Activated CD8-positive, alpha-beta memory T cell treated with anti-CD3 and anti-CD28 coated beads, Interleukin-2, amount 50 U/mL, for 1 hour (primary cell): ENCODE measurements at regions not wholly inside any gene's neighbourhood (a gene's known extent, or its start where the extent isn't known, plus 50 kb on each side); places are given as distances from the start of the nearest gene placed in this dataset.
"Not testable (repeated sequence)": the region's sequence is repeated elsewhere in the genome, so short reads cannot be mapped to it uniquely, and the experiment has no call there.

ENCODE experiments used
- DNase-seq: peaks from one replicate; pipeline ENCODE4 v3.0.0-alpha.2; 2020; ENCODE audit errors: extremely low read depth

DNA sequence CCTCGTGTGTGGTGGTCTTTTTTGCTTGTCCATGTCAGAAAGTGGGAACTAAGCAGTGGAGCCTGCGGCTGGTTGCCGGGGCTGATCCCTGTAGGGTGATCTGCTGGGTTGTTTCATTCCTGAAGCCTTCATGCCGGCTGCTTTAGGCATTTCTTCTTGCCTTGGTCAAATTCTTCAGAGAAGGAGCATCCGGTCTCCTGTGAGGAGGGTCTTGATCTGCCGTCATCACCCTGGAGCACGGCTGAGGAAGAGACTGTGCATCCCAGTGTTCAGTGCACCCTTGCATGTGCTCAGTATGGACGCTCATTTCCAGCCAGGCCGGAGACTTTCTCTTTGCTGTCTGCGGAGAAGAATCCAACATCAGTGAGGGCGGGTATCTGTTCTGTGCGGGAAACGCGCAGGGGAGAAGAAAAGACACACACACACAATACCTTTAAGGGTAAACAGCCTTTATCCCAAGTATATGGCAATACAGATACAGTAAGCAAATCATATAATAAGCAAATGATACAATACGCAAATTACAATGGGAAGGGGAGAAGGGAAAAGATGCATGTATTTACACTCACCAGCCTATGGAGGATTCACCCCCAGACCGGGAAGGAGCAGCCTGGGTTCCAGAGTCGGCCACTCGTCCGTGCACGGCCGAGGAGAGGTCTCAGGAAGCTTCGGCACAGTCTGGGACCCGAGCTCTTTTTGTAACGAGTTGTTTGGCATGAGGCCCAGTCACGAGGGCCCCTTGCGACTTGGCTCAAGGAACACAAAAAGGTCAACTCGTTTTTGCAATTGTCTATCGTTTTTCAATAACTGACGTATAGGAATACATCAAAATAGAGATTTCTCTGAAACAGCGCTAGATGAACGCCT, 1366.8 kb upstream of the TMEM132C start:
- no peak for DNase-seq

DNA sequence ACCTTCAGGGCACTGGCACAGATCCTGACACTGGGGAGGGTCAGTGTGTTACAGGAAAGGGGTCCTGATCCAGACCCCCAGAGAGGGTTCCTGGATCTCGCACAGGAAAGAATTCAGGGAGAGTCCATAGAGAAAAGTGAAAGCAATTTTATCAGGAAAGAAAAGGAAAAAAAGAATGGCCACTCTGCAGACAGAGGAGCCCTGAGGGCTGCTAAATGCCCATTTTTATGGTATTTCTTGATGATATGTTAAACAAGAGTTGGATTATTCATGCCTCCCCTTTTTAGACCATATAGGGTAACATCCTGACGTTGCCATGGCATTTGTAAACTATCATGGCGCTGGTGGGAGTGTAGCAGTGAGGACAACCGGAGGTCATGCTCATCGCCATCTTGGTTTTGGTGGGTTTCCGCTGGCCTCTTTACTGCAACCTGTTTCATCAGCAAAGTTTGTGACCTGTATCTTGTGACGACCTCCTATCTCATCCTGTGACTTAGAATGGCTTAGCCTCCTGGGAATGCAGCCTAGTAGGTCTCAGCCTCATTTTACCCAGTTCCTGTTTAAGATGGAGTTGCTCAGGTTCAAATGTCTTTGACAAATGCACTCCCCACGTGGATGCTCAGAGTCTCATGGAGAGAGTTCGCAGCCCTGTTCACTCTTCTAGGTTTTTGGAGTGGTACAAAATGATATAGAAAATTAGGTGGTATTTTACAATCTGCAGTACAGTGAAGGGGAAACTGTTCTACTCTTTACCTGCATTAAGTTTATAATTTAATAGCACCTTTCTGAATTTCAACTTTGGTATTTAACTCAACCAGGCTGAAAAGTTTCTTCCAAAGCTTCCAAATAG, 1363.7 kb upstream of the TMEM132C start:
- no peak for DNase-seq

DNA sequence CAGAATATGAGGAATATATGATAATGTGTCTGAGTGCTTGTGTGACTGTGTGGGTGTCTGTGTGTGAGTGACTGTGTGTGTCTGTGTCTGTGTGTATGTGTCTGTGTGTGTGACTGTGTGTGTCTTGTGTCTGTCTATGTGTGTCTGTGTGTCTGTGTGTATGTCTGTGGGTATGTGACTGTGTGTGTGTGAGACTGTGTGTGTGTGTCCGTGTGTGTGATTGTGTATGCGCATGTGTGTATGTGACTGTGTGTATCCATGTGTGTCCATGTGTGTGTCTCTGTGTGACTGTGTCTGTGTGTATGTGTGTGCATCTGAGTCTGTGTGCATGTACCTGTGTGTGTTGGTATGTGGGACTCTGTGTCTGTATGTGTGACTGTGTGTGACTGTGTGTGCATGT, 1361.2 kb upstream of the TMEM132C start:
- no peak for DNase-seq

DNA sequence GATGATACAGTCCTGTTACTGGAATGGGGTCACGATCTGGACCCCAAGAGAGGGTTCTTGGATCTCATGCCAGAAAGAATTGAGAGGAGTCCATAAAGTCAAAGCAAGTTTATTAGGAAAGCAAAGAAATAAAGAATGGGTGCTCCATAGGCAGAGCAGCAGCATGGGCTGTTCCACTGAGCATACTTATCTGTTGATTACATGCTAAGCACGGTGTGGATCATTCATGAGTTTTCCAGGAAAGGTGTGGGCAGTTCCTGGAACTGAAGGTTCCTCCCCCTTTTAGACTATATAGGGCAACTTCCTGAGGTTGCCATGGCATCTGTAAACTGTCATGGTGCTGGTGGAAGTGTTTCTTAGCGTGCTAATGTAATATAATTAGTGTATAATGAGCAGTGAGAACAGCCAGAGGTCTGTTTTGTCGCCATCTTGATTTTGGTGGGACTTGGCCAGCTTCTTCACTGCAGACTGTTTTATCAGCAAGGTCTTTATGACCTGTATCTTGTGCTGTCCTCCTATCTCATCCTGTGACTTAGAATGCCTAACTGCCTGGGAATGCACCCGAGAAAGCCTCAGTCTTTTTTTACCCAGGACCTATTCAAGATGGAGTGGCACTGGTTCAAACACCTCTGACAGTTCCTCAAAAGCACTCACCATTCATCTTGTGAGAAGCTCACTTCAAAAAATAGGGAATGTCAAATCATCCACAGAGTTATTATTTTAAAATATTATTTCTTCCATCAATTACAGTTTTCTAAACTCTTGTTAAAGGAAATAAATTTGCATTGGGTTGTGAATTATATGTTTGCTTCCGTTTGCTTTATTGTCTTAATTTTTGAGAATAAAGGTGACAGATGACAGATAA, 1358.8 kb upstream of the TMEM132C start:
- DNase-seq = no peak

DNA sequence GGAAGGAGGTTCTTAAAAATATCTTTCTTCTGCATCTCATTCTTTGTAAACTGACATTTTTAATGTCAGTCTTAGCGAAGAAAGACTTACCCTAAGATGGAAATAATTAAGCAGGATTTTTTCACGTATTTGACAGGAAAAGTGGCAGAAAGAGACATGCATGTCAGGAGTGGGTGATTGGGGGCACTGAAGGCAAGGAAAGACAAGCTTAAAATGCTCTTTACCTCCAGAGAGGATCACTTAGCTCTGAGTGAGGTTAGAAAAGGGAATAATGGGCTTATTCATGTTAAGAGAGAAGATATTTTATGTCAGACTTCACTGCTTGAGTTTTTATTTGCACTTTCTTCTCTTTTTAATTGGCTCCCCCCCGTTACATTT, 1358.2 kb upstream of the TMEM132C start:
- DNase-seq = no peak

DNA sequence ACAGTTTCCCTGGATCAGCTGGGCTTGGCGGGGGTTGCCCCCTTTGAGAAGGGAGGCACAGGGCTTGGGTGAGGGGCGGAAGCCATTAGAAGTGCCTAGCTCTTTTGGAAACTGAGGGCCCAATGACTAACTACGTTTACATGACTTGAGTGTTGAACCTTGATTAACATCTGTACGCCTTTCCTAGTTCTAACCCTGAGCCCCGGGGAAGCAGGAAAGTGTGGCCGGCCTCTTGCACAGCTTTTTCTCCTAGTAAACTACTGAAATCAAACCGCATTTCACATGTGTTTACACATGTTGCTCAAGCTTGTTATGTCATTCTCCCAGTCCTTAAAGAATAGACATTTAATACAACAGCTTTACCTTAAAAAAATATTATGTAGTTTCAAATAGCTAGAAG, 1356.4 kb upstream of the TMEM132C start:
- DNase-seq = no peak

DNA sequence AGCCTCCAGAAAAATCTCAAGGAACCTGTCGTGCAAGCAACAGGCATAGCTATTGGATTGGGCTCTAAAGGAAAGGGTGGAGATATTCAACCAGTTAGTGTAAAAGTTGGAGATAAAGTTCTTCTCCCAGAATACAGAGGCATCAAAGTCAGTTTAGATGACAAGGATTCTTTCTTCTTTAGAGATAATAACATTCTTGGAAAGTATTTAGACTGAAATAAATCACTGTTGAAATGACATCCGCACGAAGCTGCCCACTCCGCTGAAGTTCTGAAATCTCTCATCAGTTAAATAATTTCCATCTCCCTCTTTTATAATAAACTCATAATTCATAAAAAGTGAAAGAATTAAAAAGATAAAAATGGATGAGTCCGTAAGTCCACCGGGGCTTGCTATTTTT, 1354.9 kb upstream of the TMEM132C start:
- no peak for DNase-seq

DNA sequence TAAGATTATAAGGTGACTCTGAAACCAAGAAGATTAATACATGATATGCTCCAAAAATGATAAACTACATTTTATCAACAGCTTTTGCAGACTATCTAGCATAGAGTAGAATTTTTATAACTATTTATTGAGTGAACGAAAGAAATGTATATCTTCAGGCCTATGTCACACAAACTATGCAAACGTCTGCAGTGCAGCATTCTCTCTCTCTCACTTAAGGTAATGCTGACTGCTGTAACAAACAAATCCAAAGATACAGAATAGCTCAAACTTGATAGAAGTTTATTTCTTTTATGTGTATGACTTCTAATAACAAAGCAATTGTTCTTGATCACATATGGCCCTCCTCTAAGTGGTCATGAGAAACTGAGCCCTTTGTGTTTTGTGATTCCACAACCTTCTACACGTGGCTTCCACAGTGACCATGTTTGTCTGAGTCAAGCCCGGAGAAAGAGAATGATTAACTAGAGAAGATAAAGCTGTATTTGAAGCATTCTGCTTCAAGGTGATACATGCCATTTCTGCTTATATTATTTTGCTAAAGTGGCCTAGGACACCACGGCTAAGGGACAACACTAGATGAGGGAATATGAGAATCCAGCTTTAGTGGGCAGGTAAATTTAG, 1352.7 kb upstream of the TMEM132C start:
- no peak for DNase-seq

DNA sequence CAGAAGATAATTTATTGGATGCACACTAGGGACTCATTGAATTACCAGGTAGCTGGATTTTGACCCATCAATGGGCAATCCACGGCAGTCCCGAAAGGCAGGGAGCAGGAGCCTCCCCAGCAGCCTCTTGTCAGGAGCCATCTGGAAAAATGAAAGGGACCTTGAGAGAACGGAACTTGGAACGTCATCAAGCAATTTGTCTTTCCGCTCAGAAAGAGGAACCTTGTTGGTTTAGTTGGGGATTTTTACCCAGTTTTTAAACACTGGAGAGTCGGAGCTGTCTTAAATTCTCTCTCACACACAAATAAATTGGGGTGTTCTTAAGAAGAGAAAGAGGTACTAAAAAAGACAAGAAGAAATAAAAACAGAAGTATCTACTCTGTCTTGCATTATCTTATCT, 1351.7 kb upstream of the TMEM132C start:
- DNase-seq = no peak

DNA sequence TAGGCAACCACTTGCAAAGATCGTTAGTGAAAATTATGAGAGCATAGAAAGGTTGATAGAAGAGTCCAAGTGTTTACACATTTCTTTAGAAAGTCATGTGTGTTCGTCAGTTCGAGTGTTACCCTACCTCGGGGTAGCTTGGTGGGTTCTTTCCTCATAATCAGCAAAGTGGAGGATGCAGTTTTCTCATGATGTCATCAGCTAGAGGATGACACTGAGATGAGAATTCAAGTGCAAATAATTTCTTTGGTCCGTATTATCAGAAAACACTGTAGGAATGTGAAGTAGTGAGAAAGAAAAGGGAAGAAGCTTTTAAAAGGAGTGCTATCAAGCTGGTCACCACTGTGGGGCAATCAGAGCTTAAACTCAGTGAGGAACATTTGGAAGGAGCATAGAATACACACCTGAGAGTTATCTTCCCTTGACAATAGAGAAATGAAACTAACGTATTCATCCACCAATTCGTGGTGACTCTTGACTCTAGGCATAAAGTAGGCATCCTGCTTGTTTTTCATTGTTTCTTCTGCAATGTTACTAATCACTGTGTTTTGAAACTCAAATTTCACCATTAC, 1340.9 kb upstream of the TMEM132C start:
- DNase-seq = no peak

DNA sequence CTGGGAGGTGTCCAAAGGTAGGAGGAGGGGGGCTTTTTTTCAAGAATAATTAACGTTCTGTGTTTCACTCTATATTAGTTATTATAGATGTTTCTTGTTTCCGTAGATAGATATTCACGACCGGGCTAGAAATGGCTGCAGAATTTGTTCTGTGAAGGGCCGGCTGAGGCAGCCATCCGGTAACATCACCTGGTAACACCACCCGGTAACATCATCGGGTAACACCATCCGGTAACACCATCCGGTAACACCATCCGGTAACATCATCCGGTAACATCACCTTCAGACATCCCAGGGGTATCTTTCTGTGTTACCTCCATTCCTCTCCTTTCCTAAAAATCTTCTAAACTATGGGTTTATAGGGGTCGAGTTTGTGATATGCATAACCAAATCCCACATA, 1336.7 kb upstream of the TMEM132C start:
- no peak for DNase-seq

DNA sequence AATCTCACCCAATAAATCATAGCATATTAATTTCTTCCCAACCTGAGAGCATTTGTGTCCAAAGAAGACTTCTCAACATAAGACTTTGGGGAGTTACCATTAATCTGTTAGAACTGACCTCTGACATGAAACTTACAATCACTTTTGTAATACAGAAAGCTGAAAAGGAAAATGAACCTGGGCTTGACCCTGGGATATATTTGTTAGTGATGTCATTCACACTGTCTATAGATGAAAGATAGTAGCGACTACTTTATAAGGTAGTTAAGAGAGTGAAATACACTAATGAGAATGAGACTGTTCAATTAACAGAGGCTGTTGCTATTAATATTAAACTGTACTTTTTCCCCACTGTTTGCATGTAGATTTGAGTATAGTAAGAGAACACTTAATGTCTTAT, 1334.8 kb upstream of the TMEM132C start:
- DNase-seq = no peak

DNA sequence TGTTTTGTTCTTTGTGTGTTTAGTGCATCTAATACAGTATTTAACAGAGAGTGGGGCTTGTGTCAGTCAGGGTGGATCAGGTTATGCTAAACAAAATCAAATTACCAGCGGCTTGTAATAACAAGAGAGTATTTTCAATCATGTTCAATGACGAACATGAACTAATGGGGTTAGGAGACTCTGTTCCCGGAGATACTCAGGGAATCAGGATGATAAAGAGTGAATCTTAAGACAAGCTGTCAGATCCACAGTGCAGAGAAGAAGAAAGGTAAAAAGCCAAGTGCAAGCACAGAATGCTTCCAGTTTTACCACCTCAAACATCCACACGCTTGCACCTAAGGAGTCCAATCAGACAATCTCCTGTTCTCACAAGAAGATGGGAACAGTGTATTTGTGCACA, 1331.5 kb upstream of the TMEM132C start:
- DNase-seq = no peak

DNA sequence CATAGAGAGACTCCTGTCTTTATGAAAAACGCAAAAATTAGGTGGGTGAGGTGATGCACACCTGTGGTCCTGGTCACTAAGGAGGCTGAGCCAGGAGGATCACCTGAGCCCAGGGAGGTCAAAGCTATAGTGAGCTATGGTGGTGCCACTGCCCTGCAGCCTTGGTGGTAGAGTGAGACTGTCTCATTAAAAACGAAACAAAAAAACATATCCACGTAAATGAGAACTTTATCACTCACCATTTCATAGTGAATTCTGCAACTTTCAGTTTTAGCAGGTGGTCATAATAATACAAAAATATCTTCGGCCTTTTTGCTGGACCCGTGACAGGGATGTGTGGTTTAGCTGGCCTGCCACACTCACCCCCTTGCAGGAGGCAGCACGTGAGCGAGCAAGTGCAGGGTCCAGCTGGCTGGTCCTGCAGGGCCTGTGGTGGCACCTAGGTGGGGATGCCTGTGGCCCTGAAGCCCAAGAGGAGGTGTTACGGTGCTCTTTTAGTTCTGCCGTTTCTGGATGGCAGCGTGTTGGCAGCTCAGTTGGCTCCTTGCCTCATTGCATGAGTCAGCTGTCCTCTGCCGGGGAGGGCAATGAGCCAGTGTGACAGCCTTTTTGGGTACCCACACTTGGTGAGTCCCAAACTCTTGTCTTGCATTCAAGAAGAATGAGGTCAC, 1330.7 kb upstream of the TMEM132C start:
- DNase-seq = no peak

DNA sequence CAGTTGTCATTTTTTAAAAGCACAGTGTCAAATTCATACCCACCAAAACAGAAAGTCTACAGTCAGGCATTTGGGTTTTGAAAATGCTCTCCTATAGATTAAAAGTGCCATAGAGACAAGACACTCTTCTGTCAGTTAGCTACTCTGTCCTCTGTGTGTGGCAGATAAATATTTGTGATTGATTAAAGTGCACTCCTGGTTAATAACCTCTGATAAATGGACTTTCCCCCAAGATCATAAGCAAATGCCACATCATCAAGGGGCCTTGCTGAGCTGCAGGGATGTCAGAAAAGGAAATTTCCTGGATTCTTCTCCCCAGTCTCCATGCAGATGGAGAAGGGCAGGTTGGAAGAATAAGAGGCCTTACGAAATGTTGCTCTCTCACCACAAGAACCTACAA, 1329.5 kb upstream of the TMEM132C start:
- no peak for DNase-seq

DNA sequence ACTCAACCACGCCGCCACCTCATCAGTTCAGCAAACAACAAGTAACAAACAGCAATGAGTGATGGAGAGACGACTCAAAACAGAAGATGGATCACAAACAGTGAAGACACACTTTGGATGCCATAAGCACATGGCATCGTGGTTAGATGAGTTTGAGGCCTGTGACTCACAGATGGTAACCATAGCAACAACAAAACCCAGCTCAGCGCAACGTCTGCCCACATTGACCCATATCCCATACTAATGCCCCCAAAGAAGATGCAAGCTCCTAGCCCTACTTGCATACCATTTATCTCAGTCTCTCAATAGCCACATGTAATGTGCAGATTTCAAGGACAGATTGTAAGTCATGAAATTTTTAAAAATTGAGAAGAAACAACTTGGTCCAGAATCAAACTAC, 1322.3 kb upstream of the TMEM132C start:
- no peak for DNase-seq

DNA sequence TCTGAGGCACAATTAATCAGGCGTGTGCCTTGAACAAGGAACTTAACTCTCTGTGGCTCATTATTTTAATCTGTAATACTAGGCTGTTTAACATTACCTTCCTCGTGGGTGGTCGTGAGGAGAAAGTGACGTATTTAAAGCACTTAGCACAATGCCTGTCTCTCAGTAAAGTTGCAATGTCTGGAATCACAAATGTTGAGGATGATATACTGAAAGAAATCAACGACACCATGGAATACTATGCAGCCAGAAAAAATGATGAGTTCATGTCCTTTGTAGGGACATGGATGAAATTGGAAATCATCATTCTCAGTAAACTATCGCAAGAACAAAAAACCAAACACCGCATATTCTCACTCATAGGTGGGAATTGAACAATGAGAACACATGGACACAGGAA, 1320.0 kb upstream of the TMEM132C start:
- DNase-seq = not testable (repeated sequence)

DNA sequence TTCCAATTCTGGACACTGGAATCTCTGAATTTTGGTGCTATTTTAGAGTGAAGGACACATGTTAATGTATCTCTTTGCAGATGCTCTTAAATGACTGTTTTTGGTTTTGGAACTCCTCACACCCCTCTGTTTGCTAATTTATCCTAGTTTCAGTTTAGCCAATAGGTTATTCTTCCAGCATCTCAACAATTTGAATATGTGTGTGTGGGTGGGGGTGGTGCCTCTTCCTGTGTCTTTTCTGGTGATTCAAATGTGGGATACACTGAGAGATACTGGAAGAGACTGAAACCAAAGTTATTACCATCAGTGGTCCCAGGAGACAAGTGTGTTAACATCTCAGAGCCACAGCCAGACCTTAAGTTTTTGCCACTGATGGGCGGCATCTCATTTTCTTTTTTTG, 1317.4 kb upstream of the TMEM132C start:
- no peak for DNase-seq

DNA sequence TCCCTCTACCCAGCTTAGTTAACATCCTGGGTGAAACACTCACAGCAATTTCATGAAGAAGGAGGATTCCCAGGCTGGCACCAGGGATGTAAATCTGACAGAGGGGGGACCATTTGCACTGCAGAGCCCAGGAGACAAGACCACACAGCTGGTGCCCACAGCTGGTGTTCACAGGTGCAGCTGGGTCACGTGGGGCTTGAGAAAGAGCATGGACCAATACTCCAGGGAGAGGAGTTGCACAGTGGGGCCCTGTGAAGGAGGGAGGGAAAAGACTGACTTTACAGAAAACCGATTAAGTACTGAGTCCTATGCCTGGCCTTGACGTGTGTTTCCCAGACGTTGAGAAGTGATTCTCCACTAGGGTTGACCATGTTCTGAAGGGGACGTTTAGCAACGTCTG, 1316.7 kb upstream of the TMEM132C start:
- no peak for DNase-seq

DNA sequence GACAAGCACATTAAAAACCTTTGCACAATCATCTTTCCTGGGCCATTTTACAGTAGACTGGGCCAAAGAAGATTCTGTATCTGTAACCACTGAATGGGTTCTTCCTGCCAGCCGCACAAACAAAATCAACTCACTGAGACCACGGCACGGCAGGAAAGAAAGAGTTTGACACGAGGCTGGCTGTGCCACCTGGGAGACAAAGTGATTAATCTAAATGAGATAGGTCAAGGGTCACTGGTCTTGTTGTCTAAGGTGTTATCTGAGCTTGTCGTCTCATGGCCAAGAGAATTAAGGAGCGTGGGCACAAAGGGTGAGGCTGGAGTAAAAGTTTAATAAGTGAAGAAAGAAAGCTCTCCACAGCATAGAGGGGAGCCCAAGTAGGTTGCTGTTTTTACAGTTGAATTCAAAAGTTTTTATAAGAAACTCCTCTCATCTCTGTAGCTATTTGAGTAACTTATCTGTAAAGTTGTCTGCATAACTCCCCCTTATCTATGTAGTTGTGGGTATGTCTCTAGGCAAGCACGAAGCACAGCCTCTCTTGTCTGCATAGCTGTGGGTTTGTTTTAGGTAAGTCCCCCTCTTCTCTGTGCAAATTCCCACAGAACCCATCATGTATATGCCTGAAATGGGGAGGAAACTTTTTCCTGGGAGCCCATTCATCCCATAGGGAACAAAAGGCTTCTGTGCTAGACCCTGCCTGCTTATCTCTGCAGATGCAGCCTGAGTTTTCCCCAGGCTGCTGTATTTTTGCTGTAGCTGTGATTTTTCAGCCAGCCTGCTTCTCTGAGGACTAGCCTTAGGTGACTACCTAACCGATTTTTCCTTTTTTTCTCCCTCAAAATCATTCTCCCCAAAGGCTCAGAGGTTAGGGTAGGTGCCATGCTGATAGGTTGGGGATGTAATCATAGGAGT, 1314.6 kb upstream of the TMEM132C start:
- DNase-seq = no peak
